IPS-18c (cell line): ENCODE measurements at regions not wholly inside any gene's neighbourhood (a gene's known extent, or its start where the extent isn't known, plus 50 kb on each side); places are given as distances from the start of the nearest gene placed in this dataset.
"Not testable (repeated sequence)": the region's sequence is repeated elsewhere in the genome, so short reads cannot be mapped to it uniquely, and the experiment has no call there.

Experiments used
- H3K4me3 ChIP-seq: 2 replicates; pipeline ENCODE4 v1.7.0; 2013; ENCODE audit warnings: low read depth, mild to moderate bottlenecking, low read length, moderate library complexity; ENCODE audit not compliant: insufficient read depth
- H3K9me3 ChIP-seq: one replicate; pipeline ENCODE4 v1.6.1; 2013; ENCODE audit warnings: mild to moderate bottlenecking, low read length, moderate library complexity; ENCODE audit not compliant: control insufficient read depth, insufficient read depth

DNA sequence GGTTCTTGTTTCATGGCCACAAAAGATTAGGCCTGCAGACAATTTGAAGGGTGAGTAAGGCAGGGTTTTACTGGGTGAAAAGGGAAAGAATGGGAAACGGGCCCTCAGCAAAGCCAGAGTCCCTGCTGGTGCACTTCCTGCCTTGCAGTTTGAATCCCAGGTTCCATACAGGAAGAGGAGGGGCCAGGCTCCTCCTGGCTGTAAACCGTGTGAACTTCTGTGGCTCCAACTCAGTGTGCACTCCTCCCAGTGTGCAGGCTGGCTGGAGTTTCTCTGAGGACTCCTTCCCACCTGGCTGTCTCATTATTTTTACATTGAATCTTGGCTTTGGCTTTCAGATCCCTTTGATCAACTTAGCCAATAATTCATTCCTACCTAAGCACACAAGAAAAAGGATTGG, 367.1 kb upstream of the KLF4 start:
- Histone ChIP-seq H3K4me3 (no peak overlapping the region; the same call in 1 of the 2 replicates), H3K9me3 (peaks cover 6% of the 10 kb centered on the region)

DNA sequence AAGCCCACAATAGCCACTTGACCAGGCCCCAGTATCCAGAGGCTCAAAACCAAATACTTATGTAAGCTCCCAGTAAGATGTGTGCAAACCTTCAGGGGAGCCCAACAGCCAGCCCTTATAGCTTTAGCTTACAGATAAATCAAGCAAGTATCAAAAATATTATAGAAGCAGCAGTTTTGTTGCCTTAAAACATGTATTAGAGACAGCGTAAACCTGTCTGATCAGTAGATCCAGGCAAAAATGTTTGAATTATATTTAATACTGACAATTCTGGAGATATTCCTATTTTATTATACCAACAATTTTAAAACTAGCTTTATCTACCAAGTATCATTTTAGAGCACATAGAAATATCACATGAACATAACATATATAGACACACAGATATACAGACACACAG, 365.6 kb upstream of the KLF4 start:
- peaks cover 6% of the 10 kb centered on the region for H3K9me3 ChIP-seq
- H3K4me3 ChIP-seq: no peak overlapping the region

- Histone ChIP-seq H3K4me3 (no peak overlapping the region), H3K9me3 (peaks cover 6% of the 10 kb centered on the region)
Measured at GRCh38 chr9:107853461-107853860, 363.9 kb upstream of the KLF4 start.

DNA sequence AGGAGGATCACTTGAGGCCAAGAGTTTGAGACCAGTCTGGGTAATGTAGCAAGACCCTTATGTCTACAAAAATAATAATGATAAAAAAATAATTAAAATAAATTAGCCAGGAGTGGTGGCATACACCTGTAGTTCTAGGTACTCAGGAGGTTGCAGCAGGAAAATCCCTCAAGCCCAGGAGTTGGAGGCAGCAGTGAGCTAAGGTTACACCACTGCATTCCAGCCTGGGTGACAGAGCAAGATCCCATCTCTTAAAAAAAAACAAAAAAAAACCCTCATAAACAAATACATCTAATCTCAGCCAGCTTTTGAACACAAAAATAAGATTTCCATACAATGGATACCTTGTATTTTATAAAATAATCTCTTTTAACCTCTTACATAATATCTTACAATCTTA, 363.3 kb upstream of the KLF4 start:
- Histone ChIP-seq H3K4me3 (no peak overlapping the region), H3K9me3 (peaks cover 6% of the 10 kb centered on the region)

DNA sequence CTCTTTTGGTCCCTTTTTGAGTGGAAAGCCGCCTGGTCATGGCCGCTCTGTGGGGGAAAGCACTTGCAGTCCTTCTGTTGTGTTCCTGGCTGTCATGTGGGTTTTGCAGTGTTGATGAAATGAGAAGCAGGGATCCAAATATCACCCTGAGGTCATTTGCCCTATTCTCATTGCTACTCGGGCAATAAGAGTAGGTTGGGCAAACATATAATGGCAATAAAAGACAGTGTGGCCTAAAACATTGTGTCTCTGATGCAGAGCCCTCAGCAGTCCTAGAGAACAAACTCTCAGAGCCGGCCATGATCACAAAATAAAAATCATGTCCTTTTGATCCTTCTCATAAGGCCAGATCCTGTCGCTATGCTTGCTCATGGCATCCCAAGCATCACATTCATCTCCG, 361.1 kb upstream of the KLF4 start:
- Histone ChIP-seq H3K9me3 (peaks cover 3% of the 10 kb centered on the region), H3K4me3 (no peak overlapping the region)

- no peak overlapping the region for H3K4me3 ChIP-seq
- H3K9me3 ChIP-seq: no peaks in the 10 kb centered on the region
Measured at GRCh38 chr9:107847978-107848964, 358.7 kb upstream of the KLF4 start.

GRCh38 chr9:107842530-107842929, 353.0 kb upstream of the KLF4 start:
- Histone ChIP-seq H3K4me3 (no peak overlapping the region), H3K9me3 (no peaks in the 10 kb centered on the region)

DNA sequence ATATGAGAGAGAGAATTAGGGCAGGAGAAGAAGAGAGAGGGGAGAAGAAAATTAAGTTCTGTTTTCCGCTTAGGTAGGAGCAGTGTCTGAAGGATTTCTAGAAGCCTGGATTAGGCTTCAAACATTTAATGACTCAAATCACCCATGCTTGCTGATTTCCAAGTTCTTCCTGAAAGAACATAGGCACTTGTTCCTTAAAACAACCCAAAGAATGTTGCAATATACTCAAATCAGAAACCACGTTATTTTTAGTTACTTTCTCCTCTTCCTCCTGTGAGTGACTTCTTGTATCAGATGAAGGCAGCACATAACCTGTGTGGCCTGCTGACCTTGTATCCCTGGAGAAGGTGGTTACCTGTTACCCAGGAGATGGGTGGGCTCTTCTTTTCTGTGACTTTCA, 351.5 kb upstream of the KLF4 start:
- H3K9me3 ChIP-seq: no peaks in the 10 kb centered on the region
- no peak overlapping the region for H3K4me3 ChIP-seq

DNA sequence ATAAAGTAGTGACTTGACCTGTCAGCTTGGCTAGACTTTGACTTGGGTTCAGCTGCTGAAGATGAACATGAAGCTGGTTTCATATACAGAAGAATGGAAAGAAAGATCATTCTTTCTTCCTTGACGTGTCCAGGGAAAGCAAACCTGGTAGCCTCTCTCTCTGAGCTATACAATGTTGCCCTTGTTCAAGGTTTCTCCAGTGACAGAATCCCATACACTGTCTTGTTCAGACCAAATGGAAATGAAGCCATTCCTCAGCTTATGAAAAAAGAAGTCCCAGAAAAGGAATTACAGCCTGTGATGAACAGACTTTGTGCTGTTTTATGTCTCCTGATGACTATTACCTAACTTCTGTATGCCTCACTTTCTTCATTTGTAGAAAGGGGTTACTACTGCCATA, 349.8 kb upstream of the KLF4 start:
- Histone ChIP-seq H3K9me3 (no peaks in the 10 kb centered on the region), H3K4me3 (no peak overlapping the region)

DNA sequence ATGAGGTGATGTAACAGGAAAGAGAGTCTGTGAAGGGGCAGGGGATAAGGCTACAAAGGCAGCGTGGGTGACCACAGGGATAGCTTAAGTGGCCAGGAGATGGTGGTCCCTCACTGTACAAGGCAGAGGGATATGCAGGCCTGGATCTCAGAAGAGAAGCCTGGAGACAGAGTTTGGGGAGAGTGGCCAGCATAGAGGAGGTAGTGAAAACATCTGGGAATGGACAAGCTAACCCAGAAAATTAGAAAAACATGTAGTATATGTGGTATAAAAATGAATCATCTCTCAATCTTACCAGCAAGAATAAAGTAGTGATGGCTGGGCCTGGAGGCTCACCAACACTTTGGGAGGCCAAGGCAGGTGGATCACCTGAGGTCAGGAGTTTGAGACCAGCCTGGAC, 349.2 kb upstream of the KLF4 start:
- no peak overlapping the region for H3K4me3 ChIP-seq

DNA sequence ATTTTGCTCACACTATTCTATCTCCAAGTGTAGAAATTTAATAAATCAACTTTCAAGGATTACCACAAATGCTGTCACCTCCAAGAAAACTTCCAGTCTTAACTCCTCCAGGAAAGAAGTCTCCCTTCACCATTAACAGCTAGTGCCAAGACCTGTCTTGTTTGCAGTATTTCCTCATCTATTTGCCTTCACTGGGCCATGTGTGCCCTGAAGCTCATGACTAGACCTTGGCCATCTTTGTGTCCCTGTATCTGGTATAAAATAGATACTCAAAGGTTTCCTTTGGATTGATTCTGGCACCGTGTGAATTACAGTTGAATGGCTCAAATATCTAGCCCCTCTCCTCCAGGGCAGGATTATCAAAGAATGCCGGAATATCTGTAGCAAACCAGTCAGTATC, 346.7 kb upstream of the KLF4 start:
- Histone ChIP-seq H3K9me3 (no peaks in the 10 kb centered on the region), H3K4me3 (no peak overlapping the region)

More for the DNA sequence above, 349.2 kb upstream of the KLF4 start:
- H3K9me3 ChIP-seq: no peaks in the 10 kb centered on the region

- no peak overlapping the region for H3K4me3 ChIP-seq
- no peaks in the 10 kb centered on the region for H3K9me3 ChIP-seq
Measured at GRCh38 chr9:107833295-107833694, 343.7 kb upstream of the KLF4 start.

DNA sequence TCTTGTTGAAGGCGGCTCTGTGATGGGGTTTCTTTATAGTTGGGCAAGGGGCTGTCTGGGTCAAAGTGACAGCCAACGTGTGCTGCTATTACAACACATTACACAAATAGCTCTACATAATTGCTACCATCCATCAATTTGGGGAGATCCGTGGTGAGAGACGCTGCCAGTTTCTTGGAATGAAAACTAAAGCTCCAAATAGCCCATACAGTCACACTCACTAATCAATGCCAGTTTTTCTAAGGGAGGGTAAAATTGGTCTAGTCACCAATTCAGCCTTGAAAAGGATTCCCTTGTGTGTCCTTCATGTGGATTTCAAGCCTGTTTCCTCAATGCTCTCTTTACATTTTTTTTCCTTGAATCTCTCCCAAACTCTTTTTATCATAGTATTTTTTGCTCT, 343.3 kb upstream of the KLF4 start:
- no peaks in the 10 kb centered on the region for H3K9me3 ChIP-seq
- H3K4me3 ChIP-seq: no peak overlapping the region

DNA sequence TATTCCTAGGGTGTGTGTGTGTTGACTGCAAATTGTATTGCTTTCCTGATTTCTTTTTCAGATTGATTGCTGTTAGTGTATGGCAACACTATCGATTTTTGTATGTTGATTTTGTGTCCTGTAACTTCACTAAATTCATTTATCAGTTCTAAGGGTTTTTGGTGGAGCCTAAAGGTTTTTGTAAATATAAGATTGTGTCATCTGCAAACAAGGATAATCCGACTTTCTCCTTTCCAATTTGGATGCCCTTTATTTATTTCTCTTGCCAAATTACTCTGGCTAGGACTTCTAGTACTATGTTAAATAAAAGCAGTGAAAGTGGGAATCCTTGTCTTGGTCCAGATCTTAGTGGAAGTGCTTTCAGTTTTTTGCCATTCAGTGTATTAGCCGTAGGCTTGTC, 340.9 kb upstream of the KLF4 start:
- H3K9me3 ChIP-seq: peaks cover 2% of the 10 kb centered on the region
- no peak overlapping the region for H3K4me3 ChIP-seq

DNA sequence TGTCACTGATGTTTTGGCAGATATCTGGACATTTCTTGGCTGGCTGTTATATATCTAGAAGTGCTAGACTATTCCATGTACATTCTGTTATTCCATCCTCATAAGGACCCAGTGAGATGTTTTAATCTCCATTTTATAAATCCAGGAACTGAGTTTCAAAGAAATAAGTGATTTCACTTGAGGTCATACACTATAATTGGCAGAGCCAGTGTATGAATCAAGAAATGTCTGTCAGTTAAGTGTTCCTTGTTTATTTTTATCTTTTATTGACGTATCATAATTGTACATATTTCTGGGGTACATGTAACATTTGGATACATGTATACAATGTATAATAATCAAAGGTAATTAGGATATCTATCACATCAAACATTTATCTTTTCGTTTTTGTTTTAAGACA, 338.3 kb upstream of the KLF4 start:
- Histone ChIP-seq H3K4me3 (no peak overlapping the region), H3K9me3 (peaks cover 2% of the 10 kb centered on the region)

DNA sequence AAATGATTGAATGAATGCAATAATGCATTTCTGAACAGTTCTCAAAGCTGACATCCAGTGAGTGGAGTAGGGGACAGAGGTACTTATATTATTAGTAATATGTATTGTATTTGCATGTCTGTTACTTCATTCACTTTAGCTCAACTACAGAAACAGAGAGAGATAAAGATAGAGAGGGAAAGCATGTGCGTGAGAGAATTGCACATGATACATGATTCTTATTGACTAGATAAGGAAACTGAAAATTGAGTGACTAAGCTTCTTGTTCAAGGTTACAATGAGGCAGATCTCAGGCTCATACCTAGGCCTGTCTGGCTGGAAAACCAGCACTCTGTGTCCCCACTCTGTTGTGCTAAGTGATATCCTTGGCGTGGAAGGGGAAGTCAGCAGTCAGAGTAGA, 337.7 kb upstream of the KLF4 start:
- H3K9me3 ChIP-seq: peaks cover 2% of the 10 kb centered on the region
- H3K4me3 ChIP-seq: no peak overlapping the region

DNA sequence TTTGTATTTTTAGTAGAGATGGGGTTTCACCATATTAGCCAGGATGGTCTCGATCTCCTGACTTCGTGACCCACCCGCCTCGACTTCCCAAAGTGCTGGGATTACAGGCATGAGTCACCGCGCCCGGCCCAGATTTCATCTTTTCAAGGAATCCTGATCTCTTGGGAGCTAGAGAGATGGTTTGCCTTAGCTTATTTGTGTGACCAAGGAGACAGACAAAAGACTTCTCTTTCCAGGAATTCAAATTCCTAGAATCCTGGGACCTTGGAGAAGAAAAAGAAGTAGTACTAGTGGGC, 337.1 kb upstream of the KLF4 start:
- not testable (repeated sequence) for H3K9me3 ChIP-seq, H3K4me3 ChIP-seq

GRCh38 chr9:107824556-107824955, 335.0 kb upstream of the KLF4 start:
- Histone ChIP-seq H3K9me3 (peaks cover 2% of the 10 kb centered on the region), H3K4me3 (no peak overlapping the region)
